ENCODE measurements at regions not wholly inside any gene's neighbourhood (a gene's known extent, or its start where the extent isn't known, plus 50 kb on each side); places are given as distances from the start of the nearest gene placed in this dataset.

DNA sequence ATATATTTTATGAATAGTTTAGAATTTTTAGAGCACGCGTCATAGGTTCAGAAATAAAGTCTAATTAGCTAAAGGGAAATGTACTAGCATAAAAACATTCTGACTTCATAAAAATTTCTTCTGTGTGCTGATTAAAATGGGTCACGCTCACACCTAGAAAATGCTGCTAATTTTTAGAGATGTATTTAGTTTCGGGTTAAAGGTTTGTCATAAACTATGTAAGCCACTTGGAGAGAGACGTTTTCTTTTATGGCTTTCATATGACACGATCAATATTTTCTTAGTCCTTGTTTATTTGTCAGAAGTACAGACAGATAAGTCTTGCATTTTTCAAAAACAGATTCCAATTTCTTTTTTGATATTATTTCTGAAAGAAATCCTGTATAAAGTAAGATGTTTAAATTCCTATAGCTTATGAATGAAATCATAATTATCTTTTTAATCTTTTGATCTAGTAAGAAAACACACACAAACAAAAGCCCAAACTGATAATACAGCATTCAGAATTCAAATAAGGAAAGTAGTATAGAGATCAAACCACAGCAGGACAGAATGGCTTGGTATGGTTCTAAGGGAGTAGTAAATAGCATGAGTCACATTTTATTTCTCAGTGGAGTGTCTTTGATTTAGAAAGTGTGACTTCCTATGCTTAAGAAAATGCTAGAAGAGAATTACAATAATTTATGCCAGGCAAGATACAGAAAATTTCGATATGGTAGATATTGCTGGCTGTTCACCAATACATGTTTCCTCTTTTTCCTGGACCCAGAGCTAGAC, 236.6 kb downstream of the GPD2 start:
- Histone ChIP-seq H3K4me1 (ENCODE audit: insufficient read depth, low read length) (no peaks in the 10 kb centered on the region), H3K9me3 (ENCODE audit: low read length) (no peaks in the 10 kb centered on the region), H3K4me3 (ENCODE audit: low read depth in 1 of 2, low read length in 2 of 2) (no peak overlapping the region), H3K36me3 (ENCODE audit: insufficient read depth, low read length) (no peaks in the 10 kb centered on the region), H3K27ac (ENCODE audit: low read depth, low read length) (no peak overlapping the region), H3K9ac (ENCODE audit: low read length) (no peak overlapping the region), H3K27me3 (ENCODE audit: control insufficient read depth in 1 of 2, insufficient read depth in 2 of 2, low read length in 2 of 2) (no peaks in the 10 kb centered on the region)

DNA sequence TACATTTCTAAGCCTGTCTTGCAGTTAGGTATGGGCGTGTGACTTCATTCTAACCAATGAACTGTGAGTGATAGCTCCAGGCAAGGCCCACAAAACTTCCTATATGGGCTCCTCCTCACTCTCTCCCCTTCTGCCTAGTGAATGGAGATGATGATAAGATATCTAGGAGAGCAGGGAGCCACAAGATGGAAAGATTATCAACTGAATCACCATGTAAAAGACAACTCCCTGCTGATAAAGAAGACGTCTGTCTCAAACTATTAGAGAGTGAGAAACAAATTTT, 237.1 kb downstream of the GPD2 start:
- H3K9ac ChIP-seq (ENCODE audit: low read length) = no peak overlapping the region
- H3K27me3 ChIP-seq (ENCODE audit: control insufficient read depth in 1 of 2, insufficient read depth in 2 of 2, low read length in 2 of 2) = no peaks in the 10 kb centered on the region
- no peak overlapping the region for H3K27ac ChIP-seq (ENCODE audit: low read depth, low read length)
- H3K4me1 ChIP-seq (ENCODE audit: insufficient read depth, low read length) = no peaks in the 10 kb centered on the region
- no peaks in the 10 kb centered on the region for H3K36me3 ChIP-seq (ENCODE audit: insufficient read depth, low read length)
- no peaks in the 10 kb centered on the region for H3K9me3 ChIP-seq (ENCODE audit: low read length)
- no peak overlapping the region for H3K4me3 ChIP-seq (ENCODE audit: low read depth in 1 of 2, low read length in 2 of 2)

DNA sequence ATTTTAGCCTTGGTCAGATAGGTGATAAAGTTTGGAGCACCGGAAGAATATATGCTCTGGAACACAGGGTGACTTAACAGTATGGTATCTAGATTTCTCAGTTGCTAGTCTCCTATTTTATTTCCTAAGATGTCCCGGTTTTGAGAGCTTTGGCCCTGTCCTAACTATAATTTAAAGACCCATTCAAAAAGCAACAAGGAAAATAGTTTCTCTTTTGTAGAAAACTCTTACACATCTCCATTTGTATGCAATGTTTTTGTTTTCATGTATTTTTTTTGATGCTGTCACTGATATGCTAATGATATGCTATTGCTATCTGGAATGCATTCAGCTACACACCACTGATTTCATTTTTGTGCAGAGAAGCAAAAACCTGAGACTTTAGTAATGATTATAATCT, 237.8 kb downstream of the GPD2 start:
- Histone ChIP-seq H3K9ac (ENCODE audit: low read length) (no peak overlapping the region), H3K36me3 (ENCODE audit: insufficient read depth, low read length) (no peaks in the 10 kb centered on the region), H3K4me3 (ENCODE audit: low read depth in 1 of 2, low read length in 2 of 2) (no peak overlapping the region), H3K4me1 (ENCODE audit: insufficient read depth, low read length) (no peaks in the 10 kb centered on the region), H3K27me3 (ENCODE audit: control insufficient read depth in 1 of 2, insufficient read depth in 2 of 2, low read length in 2 of 2) (no peaks in the 10 kb centered on the region), H3K27ac (ENCODE audit: low read depth, low read length) (no peak overlapping the region), H3K9me3 (ENCODE audit: low read length) (no peaks in the 10 kb centered on the region)

DNA sequence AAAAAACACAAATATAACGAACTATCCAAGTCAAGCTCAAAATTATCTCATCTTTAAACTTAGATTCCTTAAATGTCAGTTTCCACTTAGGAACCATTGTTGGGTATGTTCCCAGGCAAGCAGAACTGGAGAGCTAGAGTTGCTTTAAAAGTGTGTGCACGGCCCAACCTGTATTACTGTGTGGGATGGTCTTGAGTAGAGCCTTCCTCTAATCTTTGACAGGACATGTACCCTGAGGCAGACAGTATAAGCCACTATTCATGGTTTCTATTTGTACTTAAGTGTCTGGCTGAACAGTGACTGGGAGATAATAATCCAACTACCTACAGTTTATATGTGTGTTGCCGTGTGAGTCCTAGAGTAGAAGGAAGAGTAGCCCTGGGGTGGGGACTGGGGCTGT, 239.7 kb downstream of the GPD2 start:
- H3K9me3 ChIP-seq (ENCODE audit: low read length) = no peaks in the 10 kb centered on the region
- H3K27ac ChIP-seq (ENCODE audit: low read depth, low read length) = no peak overlapping the region
- H3K4me3 ChIP-seq (ENCODE audit: low read depth in 1 of 2, low read length in 2 of 2) = no peak overlapping the region
- H3K9ac ChIP-seq (ENCODE audit: low read length) = no peak overlapping the region
- no peaks in the 10 kb centered on the region for H3K4me1 ChIP-seq (ENCODE audit: insufficient read depth, low read length)
- H3K27me3 ChIP-seq (ENCODE audit: control insufficient read depth in 1 of 2, insufficient read depth in 2 of 2, low read length in 2 of 2) = no peaks in the 10 kb centered on the region
- no peaks in the 10 kb centered on the region for H3K36me3 ChIP-seq (ENCODE audit: insufficient read depth, low read length)

DNA sequence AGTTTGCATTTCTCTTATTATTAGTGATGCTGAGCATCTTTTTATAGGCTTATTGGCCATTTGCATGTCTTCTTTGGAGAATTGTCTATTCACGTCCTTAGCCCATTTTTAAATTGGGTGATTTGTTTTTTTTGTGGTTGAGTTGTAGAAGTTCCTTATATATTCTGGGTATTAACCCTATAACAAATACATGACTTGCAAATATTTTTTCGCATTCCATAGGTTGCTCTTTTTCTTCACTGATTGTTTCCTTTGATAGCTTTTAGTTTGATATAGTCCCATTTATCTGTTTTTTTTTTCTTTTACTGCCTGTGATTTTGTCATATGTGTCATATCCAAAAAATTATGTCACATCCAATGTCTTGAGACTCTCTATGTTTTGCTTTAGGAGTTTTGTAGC, 243.6 kb downstream of the GPD2 start:
- no peaks in the 10 kb centered on the region for H3K36me3 ChIP-seq (ENCODE audit: insufficient read depth, low read length)
- no peaks in the 10 kb centered on the region for H3K27me3 ChIP-seq (ENCODE audit: control insufficient read depth in 1 of 2, insufficient read depth in 2 of 2, low read length in 2 of 2)
- no peaks in the 10 kb centered on the region for H3K9me3 ChIP-seq (ENCODE audit: low read length)
- H3K4me1 ChIP-seq (ENCODE audit: insufficient read depth, low read length) = no peaks in the 10 kb centered on the region
- H3K27ac ChIP-seq (ENCODE audit: low read depth, low read length) = no peak overlapping the region
- no peak overlapping the region for H3K4me3 ChIP-seq (ENCODE audit: low read depth in 1 of 2, low read length in 2 of 2)
- H3K9ac ChIP-seq (ENCODE audit: low read length) = no peak overlapping the region

DNA sequence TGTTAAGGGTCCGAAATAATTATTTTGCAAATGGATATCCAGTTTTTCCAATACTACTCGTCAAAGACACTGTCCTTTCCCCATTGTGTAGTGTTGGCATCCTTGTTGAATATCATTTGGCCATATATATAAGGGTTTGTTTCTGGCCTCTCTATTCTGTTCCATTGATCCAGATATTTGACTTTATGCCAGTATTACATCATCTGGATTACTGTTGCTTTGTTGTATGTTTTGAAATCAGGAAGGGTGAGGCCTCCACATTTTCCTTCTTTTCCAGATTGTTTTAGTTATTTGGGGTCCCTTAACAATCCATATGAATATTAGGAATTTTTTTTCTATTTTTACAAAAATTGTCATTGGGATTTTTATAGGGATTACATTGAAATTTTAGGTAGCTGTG, 244.1 kb downstream of the GPD2 start:
- Histone ChIP-seq H3K9ac (ENCODE audit: low read length) (no peak overlapping the region), H3K27me3 (ENCODE audit: control insufficient read depth in 1 of 2, insufficient read depth in 2 of 2, low read length in 2 of 2) (no peaks in the 10 kb centered on the region), H3K27ac (ENCODE audit: low read depth, low read length) (no peak overlapping the region), H3K4me3 (ENCODE audit: low read depth in 1 of 2, low read length in 2 of 2) (no peak overlapping the region), H3K4me1 (ENCODE audit: insufficient read depth, low read length) (no peaks in the 10 kb centered on the region), H3K9me3 (ENCODE audit: low read length) (no peaks in the 10 kb centered on the region), H3K36me3 (ENCODE audit: insufficient read depth, low read length) (no peaks in the 10 kb centered on the region)

DNA sequence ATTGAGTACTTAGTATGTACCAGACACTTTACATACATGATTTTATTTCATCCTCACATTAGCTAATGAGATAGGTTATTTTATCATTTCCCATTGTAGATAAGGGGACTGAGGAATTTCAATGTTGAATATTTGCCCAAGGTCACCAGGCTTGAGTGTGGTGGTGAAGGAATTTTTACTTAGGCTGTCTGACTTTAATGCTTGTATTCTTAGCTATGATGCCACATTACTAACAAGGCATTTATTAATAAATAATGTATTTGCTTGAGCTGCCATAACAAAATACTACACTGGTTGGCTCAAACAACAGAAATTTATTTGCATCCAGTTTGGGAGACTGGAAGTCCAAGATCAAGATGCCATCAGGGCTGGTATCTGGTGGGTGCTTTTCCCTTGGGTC, 250.9 kb downstream of the GPD2 start:
- H3K27me3 ChIP-seq (ENCODE audit: control insufficient read depth in 1 of 2, insufficient read depth in 2 of 2, low read length in 2 of 2) = no peaks in the 10 kb centered on the region

DNA sequence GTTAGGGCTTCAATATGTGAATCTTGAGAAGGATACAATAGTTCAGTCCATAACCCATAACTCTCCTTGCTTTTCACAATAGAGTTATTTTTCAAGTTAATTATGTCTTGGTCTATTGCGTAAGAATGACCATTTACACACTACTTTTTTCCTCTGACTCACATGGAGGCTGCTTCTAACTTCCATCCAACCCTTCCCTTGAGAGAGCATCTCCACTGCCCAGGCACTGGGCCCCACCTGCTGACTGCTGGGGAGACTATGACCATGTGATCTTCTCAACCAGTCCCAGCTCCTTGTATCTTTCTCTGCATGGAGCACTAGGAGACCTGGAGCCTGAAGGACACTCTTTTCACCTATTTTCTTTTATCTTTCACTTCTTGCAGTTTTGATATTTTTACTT, 251.5 kb downstream of the GPD2 start:
- Histone ChIP-seq H3K27ac (ENCODE audit: low read depth, low read length) (no peak overlapping the region), H3K36me3 (ENCODE audit: insufficient read depth, low read length) (no peaks in the 10 kb centered on the region), H3K27me3 (ENCODE audit: control insufficient read depth in 1 of 2, insufficient read depth in 2 of 2, low read length in 2 of 2) (no peaks in the 10 kb centered on the region), H3K4me3 (ENCODE audit: low read depth in 1 of 2, low read length in 2 of 2) (no peak overlapping the region), H3K4me1 (ENCODE audit: insufficient read depth, low read length) (no peaks in the 10 kb centered on the region), H3K9me3 (ENCODE audit: low read length) (no peaks in the 10 kb centered on the region), H3K9ac (ENCODE audit: low read length) (no peak overlapping the region)

More for the DNA sequence above, 250.9 kb downstream of the GPD2 start:
- no peak overlapping the region for H3K9ac ChIP-seq (ENCODE audit: low read length)
- no peaks in the 10 kb centered on the region for H3K36me3 ChIP-seq (ENCODE audit: insufficient read depth, low read length)
- no peaks in the 10 kb centered on the region for H3K4me1 ChIP-seq (ENCODE audit: insufficient read depth, low read length)
- no peak overlapping the region for H3K27ac ChIP-seq (ENCODE audit: low read depth, low read length)
- no peaks in the 10 kb centered on the region for H3K9me3 ChIP-seq (ENCODE audit: low read length)
- H3K4me3 ChIP-seq (ENCODE audit: low read depth in 1 of 2, low read length in 2 of 2) = no peak overlapping the region

DNA sequence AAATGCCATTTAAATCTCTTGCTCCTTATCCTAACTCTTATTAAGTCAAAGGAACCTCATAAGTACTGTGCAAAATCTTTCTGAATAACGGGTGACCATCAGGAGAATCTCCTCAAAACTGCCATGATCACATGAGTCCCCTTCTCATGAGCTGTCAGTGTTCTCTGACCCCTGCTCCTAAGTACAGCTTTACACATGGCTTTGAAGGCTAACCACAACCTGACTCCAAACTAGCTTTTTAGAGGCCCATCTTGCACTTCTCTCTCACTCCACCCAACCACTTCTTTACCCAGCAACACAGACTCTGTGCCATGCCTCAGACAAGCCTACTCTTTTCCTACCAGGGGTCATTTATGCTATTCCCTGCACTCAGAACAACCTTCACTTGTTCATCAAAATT, 253.8 kb downstream of the GPD2 start:
- Histone ChIP-seq H3K9me3 (ENCODE audit: low read length) (no peaks in the 10 kb centered on the region), H3K36me3 (ENCODE audit: insufficient read depth, low read length) (no peaks in the 10 kb centered on the region), H3K4me3 (ENCODE audit: low read depth in 1 of 2, low read length in 2 of 2) (no peak overlapping the region), H3K27ac (ENCODE audit: low read depth, low read length) (no peak overlapping the region), H3K4me1 (ENCODE audit: insufficient read depth, low read length) (no peaks in the 10 kb centered on the region), H3K27me3 (ENCODE audit: control insufficient read depth in 1 of 2, insufficient read depth in 2 of 2, low read length in 2 of 2) (no peaks in the 10 kb centered on the region), H3K9ac (ENCODE audit: low read length) (no peak overlapping the region)

DNA sequence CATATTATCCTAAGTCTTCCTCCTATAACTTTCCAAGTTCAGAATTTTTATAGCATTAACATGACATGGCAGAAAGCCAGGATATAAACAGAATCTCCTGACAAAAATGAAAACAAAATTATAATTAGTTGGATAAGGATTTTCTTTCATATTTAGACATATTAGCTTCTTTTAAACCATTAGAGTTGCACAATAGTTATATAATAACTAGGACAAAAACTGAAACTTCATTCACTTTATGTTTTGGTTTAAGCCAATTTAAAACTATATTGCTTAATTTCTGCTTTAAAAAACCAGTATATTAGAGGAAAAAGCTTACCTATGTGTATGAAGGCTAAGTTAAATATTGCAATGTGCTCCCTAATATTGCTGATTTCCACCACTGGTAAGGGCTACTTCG, 254.8 kb downstream of the GPD2 start:
- Histone ChIP-seq H3K27me3 (ENCODE audit: control insufficient read depth in 1 of 2, insufficient read depth in 2 of 2, low read length in 2 of 2) (no peaks in the 10 kb centered on the region), H3K27ac (ENCODE audit: low read depth, low read length) (no peak overlapping the region), H3K9me3 (ENCODE audit: low read length) (no peaks in the 10 kb centered on the region), H3K4me1 (ENCODE audit: insufficient read depth, low read length) (no peaks in the 10 kb centered on the region), H3K4me3 (ENCODE audit: low read depth in 1 of 2, low read length in 2 of 2) (no peak overlapping the region), H3K9ac (ENCODE audit: low read length) (no peak overlapping the region), H3K36me3 (ENCODE audit: insufficient read depth, low read length) (no peaks in the 10 kb centered on the region)

DNA sequence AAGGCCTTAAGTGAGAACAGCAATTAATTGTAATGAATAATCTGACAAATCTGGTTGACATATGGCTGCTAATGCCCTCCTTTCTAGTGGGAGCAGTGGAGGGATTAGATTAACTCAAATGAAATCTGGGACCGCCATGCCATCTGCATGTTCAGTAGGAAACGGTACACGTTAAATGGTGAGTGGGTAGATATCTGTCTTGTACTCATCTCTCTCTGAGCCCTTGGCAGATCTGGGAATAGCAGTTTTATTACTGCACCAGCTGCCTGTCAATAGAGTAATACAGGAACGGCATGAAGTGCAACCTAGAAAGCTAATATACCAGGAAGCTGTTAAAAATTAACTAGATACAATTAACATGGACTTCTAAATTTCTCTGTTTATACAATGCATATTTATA, 258.8 kb downstream of the GPD2 start:
- no peaks in the 10 kb centered on the region for H3K36me3 ChIP-seq (ENCODE audit: insufficient read depth, low read length)
- H3K9ac ChIP-seq (ENCODE audit: low read length) = no peak overlapping the region
- no peak overlapping the region for H3K27ac ChIP-seq (ENCODE audit: low read depth, low read length)
- no peaks in the 10 kb centered on the region for H3K9me3 ChIP-seq (ENCODE audit: low read length)
- no peak overlapping the region for H3K4me3 ChIP-seq (ENCODE audit: low read depth in 1 of 2, low read length in 2 of 2)
- no peaks in the 10 kb centered on the region for H3K4me1 ChIP-seq (ENCODE audit: insufficient read depth, low read length)
- no peaks in the 10 kb centered on the region for H3K27me3 ChIP-seq (ENCODE audit: control insufficient read depth in 1 of 2, insufficient read depth in 2 of 2, low read length in 2 of 2)

DNA sequence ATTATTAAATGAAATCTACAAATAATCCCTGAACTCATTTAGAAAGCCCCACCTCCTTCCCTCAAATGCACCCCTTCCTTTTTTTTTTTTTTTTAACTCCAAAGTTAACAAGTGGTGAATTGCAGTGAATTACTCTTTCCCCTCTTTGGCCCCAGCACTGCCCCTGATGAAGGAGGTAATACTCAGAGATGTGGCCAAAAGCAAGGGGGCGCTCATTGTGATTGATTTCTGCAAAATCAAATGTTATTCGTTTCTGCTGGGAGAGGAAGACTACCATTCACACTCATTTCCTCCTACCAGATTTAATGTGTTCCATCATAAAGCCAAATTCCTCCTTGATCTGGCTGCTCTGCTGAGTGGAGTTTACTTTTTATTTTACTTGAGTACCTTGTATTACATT, 259.4 kb downstream of the GPD2 start:
- Histone ChIP-seq H3K4me3 (ENCODE audit: low read depth in 1 of 2, low read length in 2 of 2) (no peak overlapping the region), H3K9me3 (ENCODE audit: low read length) (no peaks in the 10 kb centered on the region), H3K9ac (ENCODE audit: low read length) (no peak overlapping the region), H3K27me3 (ENCODE audit: control insufficient read depth in 1 of 2, insufficient read depth in 2 of 2, low read length in 2 of 2) (no peaks in the 10 kb centered on the region), H3K36me3 (ENCODE audit: insufficient read depth, low read length) (no peaks in the 10 kb centered on the region), H3K27ac (ENCODE audit: low read depth, low read length) (no peak overlapping the region), H3K4me1 (ENCODE audit: insufficient read depth, low read length) (no peaks in the 10 kb centered on the region)
